ENCODE measurements at regions not wholly inside any gene's neighbourhood (a gene's known extent, or its start where the extent isn't known, plus 50 kb on each side); places are given as distances from the start of the nearest gene placed in this dataset.

DNA sequence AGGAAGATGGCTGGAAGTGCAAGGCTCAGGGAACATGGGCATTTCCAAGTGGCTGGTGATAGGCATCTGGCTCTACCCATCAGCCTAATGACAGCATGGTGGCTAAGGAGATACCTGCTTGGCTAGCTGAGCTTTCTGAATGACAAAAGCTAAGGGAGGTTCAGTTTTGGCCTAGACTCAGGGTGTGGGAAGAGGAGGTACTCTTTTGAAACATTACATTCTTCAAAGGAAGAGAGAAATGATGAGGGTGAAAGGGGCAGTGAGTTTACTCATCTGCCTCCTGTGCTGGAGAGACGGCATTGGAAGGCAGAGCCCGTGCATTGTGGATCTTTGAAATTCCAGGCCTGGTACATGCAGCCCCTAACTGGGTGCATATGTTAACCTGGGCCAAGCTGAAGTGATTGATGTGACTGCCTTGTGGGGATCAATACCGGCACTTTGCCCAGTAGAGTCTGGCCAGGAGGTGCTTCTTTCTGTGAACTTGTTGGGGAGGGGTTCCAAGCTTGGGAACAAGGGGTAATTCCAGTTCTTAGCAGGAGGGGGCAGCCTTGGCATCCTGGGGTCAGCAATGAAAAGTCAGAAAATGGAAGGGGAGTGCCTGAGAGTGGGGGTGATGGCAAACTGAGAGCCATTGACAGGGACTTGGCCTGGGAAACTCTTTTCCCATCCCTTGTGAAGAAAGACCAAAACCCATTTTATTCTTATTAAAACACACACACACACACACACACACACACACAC, 108.6 kb downstream of the ACER2 start:
- ATAC-seq (ENCODE audit: low read depth) (no peak), DNase-seq (ENCODE audit: low spot score) (no peak)
- TF ChIP-seq CTCF (IDR thresholded peaks at IDR 0.05; ENCODE audit: poor library complexity, severe bottlenecking), result peak; percentile 20
- no peaks in the 10 kb centered on the region for H3K36me3 ChIP-seq (ENCODE audit: low read depth)
- no peak overlapping the region for H3K27ac ChIP-seq (ENCODE audit: poor library complexity, severe bottlenecking)
- H3K4me1 ChIP-seq (ENCODE audit: insufficient read depth, poor library complexity, severe bottlenecking), result no peaks in the 10 kb centered on the region
- no peak overlapping the region for H3K4me3 ChIP-seq (ENCODE audit: severe bottlenecking)
- no peaks in the 10 kb centered on the region for H3K9me3 ChIP-seq (ENCODE audit: severe bottlenecking)
- H3K27me3 ChIP-seq (ENCODE audit: insufficient read depth, poor library complexity, severe bottlenecking), result no peaks in the 10 kb centered on the region

GRCh38 chr9:19516348-19516747, 107.5 kb downstream of the ACER2 start:
- ATAC-seq (ENCODE audit: low read depth) (no peak), DNase-seq (ENCODE audit: low spot score) (no peak)
- no peaks in the 10 kb centered on the region for H3K4me1 ChIP-seq (ENCODE audit: insufficient read depth, poor library complexity, severe bottlenecking)
- H3K4me3 ChIP-seq (ENCODE audit: severe bottlenecking), result no peak overlapping the region
- H3K27me3 ChIP-seq (ENCODE audit: insufficient read depth, poor library complexity, severe bottlenecking), result no peaks in the 10 kb centered on the region
- H3K36me3 ChIP-seq (ENCODE audit: low read depth), result no peaks in the 10 kb centered on the region
- TF ChIP-seq CTCF (IDR thresholded peaks at IDR 0.05; ENCODE audit: poor library complexity, severe bottlenecking), result no peak
- no peak overlapping the region for H3K27ac ChIP-seq (ENCODE audit: poor library complexity, severe bottlenecking)
- H3K9me3 ChIP-seq (ENCODE audit: severe bottlenecking), result no peaks in the 10 kb centered on the region

GRCh38 chr9:19513671-19514275, 105.0 kb downstream of the ACER2 start:
- Histone ChIP-seq H3K36me3 (ENCODE audit: low read depth) (no peaks in the 10 kb centered on the region), H3K4me3 (ENCODE audit: severe bottlenecking) (no peak overlapping the region), H3K27ac (ENCODE audit: poor library complexity, severe bottlenecking) (no peak overlapping the region), H3K27me3 (ENCODE audit: insufficient read depth, poor library complexity, severe bottlenecking) (no peaks in the 10 kb centered on the region), H3K4me1 (ENCODE audit: insufficient read depth, poor library complexity, severe bottlenecking) (no peaks in the 10 kb centered on the region), H3K9me3 (ENCODE audit: severe bottlenecking) (no peaks in the 10 kb centered on the region)
- no peak for TF ChIP-seq CTCF (IDR thresholded peaks at IDR 0.05; ENCODE audit: poor library complexity, severe bottlenecking)
- ATAC-seq (ENCODE audit: low read depth) (no peak), DNase-seq (ENCODE audit: low spot score) (no peak)

- Histone ChIP-seq H3K4me3 (ENCODE audit: severe bottlenecking) (no peak overlapping the region), H3K36me3 (ENCODE audit: low read depth) (no peaks in the 10 kb centered on the region), H3K9me3 (ENCODE audit: severe bottlenecking) (no peaks in the 10 kb centered on the region), H3K4me1 (ENCODE audit: insufficient read depth, poor library complexity, severe bottlenecking) (no peaks in the 10 kb centered on the region), H3K27me3 (ENCODE audit: insufficient read depth, poor library complexity, severe bottlenecking) (no peaks in the 10 kb centered on the region), H3K27ac (ENCODE audit: poor library complexity, severe bottlenecking) (no peak overlapping the region)
- no peak for TF ChIP-seq CTCF (IDR thresholded peaks at IDR 0.05; ENCODE audit: poor library complexity, severe bottlenecking)
- DNase-seq (ENCODE audit: low spot score) (no peak), ATAC-seq (ENCODE audit: low read depth) (no peak)
These were observed 103.5 kb downstream of the ACER2 start for GRCh38 chr9:19512103-19512832.
